ENCODE measurements at regions not wholly inside any gene's neighbourhood (a gene's known extent, or its start where the extent isn't known, plus 50 kb on each side); places are given as distances from the start of the nearest gene placed in this dataset.

DNA sequence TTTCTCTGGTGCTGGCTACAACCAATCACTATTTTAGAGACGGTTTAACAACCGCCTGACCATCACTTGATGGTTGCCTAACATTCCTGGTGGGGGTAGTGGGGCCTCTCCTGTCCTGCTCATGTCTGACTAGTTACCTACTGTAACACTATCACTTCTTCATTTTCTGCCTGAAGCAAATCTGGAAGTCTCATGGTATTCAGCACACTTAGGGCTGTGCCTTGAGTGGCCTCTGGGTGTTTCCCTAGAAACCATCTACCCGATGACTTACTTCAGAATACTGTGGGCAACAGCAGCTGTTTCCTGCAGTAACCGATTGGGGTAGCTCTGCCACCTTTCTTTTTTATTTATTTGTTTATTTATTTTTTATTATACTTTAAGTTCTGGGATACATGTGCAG is 880.1 kb upstream of the INTU start:
- Histone ChIP-seq H3K9ac (ENCODE audit: insufficient read depth, low read depth, low read length) (no peak overlapping the region), H3K27ac (ENCODE audit: extremely low read length, insufficient read depth, low read length) (no peak overlapping the region), H3K4me1 (ENCODE audit: insufficient read depth, low read length) (no peaks in the 10 kb centered on the region), H3K36me3 (replicated peaks in 1 of 2; ENCODE audit: control insufficient read depth in 1 of 2, insufficient read depth in 2 of 2, low read length in 2 of 2) (no peaks in the 10 kb centered on the region), H3K79me2 (ENCODE audit: insufficient read depth, low read length) (no peaks in the 10 kb centered on the region), H4K20me1 (ENCODE audit: insufficient read depth, low read length) (no peaks in the 10 kb centered on the region), H3K9me3 (ENCODE audit: low read length) (no peaks in the 10 kb centered on the region), H3K4me2 (ENCODE audit: low read depth, low read length) (no peak overlapping the region), H3K4me3 (replicated peaks in 1 of 3; ENCODE audit: insufficient read depth in 1 of 3, low read depth in 2 of 3, low read length in 3 of 3) (no peak overlapping the region), H3K27me3 (ENCODE audit: control insufficient read depth in 1 of 2, insufficient read depth in 2 of 2, low read length in 2 of 2) (no peaks in the 10 kb centered on the region; a peak in 1 of 5 replicates), H2AFZ (ENCODE audit: low read length) (no peak overlapping the region)
- in situ Hi-C loops (cut with HindIII; ENCODE audit: extremely low pct_ligation_motif_present, low pct_unique_long_range_greater_than_20kb) (no loop called here), intact Hi-C loops (cut with micrococcal nuclease; ENCODE audit: unreplicated experiment) (no loop called here)
- POLR2A ChIA-PET: no interaction called here
- no peak for DNase-seq (ENCODE audit: low spot score)
- no peak for ATAC-seq
- no TSS peak for BruUV-seq (replicated peaks)
- FAIRE-seq: no peak
- no peak for TF ChIP-seq ZNF143 (CRISPR knock-in tag; IDR thresholded peaks at IDR 0.05)
- TF ChIP-seq, protein P1, sequence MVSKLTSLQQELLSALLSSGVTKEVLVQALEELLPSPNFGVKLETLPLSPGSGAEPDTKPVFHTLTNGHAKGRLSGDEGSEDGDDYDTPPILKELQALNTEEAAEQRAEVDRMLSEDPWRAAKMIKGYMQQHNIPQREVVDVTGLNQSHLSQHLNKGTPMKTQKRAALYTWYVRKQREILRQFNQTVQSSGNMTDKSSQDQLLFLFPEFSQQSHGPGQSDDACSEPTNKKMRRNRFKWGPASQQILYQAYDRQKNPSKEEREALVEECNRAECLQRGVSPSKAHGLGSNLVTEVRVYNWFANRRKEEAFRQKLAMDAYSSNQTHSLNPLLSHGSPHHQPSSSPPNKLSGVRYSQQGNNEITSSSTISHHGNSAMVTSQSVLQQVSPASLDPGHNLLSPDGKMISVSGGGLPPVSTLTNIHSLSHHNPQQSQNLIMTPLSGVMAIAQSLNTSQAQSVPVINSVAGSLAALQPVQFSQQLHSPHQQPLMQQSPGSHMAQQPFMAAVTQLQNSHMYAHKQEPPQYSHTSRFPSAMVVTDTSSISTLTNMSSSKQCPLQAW (CRISPR knock-in tag; IDR thresholded peaks at IDR 0.05): no peak
- no peak for TF ChIP-seq SIN3A (IDR thresholded peaks at IDR 0.05; ENCODE audit: borderline replicate concordance, low read depth, low read length)
- no peak for TF ChIP-seq NKX3-1 (CRISPR knock-in tag; IDR thresholded peaks at IDR 0.05)
- TF ChIP-seq JDP2 (CRISPR knock-in tag; IDR thresholded peaks at IDR 0.05; ENCODE audit: borderline replicate concordance): no peak
- no peak for TF ChIP-seq HCFC1 (IDR thresholded peaks at IDR 0.05; ENCODE audit: low read depth, low read length)
- TF ChIP-seq KAT2B (IDR thresholded peaks at IDR 0.05; ENCODE audit: borderline replicate concordance, low read depth, low read length): no peak
- no peak for TF ChIP-seq HNF4G (IDR thresholded peaks at IDR 0.05; ENCODE audit: borderline replicate concordance, low read depth, low read length)
- no peak for TF ChIP-seq HNF4G (CRISPR knock-in tag; IDR thresholded peaks at IDR 0.05; ENCODE audit: borderline replicate concordance, low read depth)
- TF ChIP-seq ELK4 (CRISPR knock-in tag; IDR thresholded peaks at IDR 0.05; ENCODE audit: borderline replicate concordance): no peak
- no peak for TF ChIP-seq ZNF282 (IDR thresholded peaks at IDR 0.05; ENCODE audit: partially characterized antibody)
- no peak for TF ChIP-seq ZNF781 (CRISPR knock-in tag; IDR thresholded peaks at IDR 0.05; ENCODE audit: borderline replicate concordance, not compliant biosample characterization)
- TF ChIP-seq RCOR2 (CRISPR knock-in tag; IDR thresholded peaks at IDR 0.05): no peak
- no peak for TF ChIP-seq HOXA9 (CRISPR knock-in tag; IDR thresholded peaks at IDR 0.05; ENCODE audit: borderline replicate concordance)
- TF ChIP-seq NONO (IDR thresholded peaks at IDR 0.05): no peak
- no peak for TF ChIP-seq NONO (CRISPR knock-in tag; conservative IDR thresholded peaks at IDR 0.05)
- TF ChIP-seq, protein P2, sequence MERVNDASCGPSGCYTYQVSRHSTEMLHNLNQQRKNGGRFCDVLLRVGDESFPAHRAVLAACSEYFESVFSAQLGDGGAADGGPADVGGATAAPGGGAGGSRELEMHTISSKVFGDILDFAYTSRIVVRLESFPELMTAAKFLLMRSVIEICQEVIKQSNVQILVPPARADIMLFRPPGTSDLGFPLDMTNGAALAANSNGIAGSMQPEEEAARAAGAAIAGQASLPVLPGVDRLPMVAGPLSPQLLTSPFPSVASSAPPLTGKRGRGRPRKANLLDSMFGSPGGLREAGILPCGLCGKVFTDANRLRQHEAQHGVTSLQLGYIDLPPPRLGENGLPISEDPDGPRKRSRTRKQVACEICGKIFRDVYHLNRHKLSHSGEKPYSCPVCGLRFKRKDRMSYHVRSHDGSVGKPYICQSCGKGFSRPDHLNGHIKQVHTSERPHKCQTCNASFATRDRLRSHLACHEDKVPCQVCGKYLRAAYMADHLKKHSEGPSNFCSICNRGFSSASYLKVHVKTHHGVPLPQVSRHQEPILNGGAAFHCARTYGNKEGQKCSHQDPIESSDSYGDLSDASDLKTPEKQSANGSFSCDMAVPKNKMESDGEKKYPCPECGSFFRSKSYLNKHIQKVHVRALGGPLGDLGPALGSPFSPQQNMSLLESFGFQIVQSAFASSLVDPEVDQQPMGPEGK (CRISPR knock-in tag; IDR thresholded peaks at IDR 0.05): no peak
- no peak for TF ChIP-seq ZNF879 (CRISPR knock-in tag; IDR thresholded peaks at IDR 0.05)
- CTCF ChIA-PET (ENCODE audit: low intra/inter-chr PET ratio, low total read pairs): no interaction called here
- 0% methylated on average over 4 of the region's 4 CpGs for WGBS (ENCODE audit: low lambda C conversion rate)
